ENCODE measurements at regions not wholly inside any gene's neighbourhood (a gene's known extent, or its start where the extent isn't known, plus 50 kb on each side); places are given as distances from the start of the nearest gene placed in this dataset.

DNA sequence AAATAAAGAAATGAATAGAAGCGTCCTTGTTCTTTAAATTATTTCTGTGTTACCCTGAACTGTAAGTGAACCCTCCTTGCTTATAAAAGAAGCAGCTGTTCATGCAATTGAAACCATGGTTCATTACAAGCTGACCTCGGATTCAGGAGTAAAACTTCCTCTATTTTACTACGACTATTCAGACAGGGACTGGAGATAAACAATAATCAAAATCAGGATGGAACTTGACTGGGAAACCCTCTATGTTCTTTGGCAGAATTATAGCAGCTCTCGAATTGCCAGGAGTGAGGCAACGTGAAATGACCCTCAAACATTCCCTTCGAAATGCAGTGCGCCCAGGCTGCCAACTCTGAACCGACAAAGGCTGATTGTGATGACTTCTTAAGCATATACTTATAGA lies 172.1 kb downstream of the CYP26A1 start:
- TF ChIP-seq, protein P1, sequence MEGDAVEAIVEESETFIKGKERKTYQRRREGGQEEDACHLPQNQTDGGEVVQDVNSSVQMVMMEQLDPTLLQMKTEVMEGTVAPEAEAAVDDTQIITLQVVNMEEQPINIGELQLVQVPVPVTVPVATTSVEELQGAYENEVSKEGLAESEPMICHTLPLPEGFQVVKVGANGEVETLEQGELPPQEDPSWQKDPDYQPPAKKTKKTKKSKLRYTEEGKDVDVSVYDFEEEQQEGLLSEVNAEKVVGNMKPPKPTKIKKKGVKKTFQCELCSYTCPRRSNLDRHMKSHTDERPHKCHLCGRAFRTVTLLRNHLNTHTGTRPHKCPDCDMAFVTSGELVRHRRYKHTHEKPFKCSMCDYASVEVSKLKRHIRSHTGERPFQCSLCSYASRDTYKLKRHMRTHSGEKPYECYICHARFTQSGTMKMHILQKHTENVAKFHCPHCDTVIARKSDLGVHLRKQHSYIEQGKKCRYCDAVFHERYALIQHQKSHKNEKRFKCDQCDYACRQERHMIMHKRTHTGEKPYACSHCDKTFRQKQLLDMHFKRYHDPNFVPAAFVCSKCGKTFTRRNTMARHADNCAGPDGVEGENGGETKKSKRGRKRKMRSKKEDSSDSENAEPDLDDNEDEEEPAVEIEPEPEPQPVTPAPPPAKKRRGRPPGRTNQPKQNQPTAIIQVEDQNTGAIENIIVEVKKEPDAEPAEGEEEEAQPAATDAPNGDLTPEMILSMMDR (IDR thresholded peaks at IDR 0.05) = no peak
- TF ChIP-seq POLR2A (IDR thresholded peaks at IDR 0.05) (no peak), EP300 (IDR thresholded peaks at IDR 0.05) (no peak)

Data from tibial nerve (tissue), 4 donors.